Suppressor macrophage treated with lipopolysaccharide for 1 hour (primary cell): ENCODE measurements at regions not wholly inside any gene's neighbourhood (a gene's known extent, or its start where the extent isn't known, plus 50 kb on each side); places are given as distances from the start of the nearest gene placed in this dataset.
A peak's percentile ranks its signal among the peaks of the same experiment; 100 is the strongest.

Experiments used
- DNase-seq, 3 donors: peaks; one replicate each; pipeline ENCODE4 v3.0.0-alpha.2; 2020 to 2022

DNA sequence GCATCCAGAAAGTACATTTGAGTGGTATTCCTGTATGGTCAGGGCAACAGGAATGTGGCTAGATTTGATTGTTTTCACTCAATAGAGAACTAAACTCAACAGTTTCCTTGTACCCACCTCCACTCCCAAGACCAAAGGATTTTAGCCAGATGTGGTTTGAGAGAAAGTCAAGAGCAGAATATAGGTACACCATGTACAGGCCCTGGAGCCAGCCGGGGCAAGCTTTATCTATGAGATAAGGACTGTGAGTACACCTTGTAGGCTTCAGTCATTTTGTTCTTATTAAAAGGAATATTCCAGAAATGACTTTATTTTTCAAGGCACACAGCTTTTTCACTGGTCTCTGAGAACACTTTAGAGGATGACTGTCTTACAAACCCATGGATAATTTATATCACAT is 192.4 kb upstream of the JUN start:
- DNase-seq = no peak

DNA sequence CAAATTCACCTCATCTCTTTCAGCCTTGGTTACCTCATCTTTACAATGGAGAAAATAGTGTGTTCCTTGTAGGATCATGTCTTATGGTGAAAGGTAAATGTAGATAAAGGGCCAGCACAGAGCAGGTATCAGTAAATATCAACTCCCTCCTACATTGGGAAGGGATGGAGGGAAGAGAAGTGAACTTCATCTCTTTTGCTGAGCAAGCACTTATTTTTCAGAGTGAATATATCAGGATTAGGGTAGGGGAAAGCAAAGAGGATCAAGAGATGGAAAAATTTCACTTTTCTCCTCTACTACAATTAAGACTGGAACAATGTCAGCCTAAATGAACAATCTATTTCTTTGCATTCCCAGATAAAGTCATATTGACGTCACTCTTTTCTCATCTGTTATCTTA is 193.8 kb upstream of the JUN start:
- DNase-seq = no peak

DNA sequence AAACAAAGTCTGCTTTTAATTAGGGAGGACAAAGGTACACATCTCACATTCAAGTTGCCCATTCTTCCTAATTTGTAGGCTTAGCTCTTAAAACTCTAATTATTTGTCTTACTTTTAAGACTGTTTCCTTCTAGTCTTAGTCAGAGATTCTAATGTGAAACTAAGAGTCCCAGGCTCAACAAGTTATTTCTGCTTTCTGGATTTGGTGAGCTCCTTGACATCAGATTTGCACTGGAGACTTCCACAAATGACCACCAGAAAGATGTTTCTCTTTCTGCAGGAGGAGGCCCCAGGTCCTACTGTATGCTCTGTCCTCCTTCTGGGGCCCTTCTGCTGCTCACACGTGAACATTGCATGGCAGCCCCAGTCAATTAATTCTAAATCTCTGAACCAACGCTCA is 194.2 kb upstream of the JUN start:
- DNase-seq = peak; percentile 52 to 77 (median 70)

- DNase-seq = peak; percentile 34 to 65 (median 62)
Measured at GRCh38 chr1:58979086-58979485, 195.2 kb upstream of the JUN start.

DNA sequence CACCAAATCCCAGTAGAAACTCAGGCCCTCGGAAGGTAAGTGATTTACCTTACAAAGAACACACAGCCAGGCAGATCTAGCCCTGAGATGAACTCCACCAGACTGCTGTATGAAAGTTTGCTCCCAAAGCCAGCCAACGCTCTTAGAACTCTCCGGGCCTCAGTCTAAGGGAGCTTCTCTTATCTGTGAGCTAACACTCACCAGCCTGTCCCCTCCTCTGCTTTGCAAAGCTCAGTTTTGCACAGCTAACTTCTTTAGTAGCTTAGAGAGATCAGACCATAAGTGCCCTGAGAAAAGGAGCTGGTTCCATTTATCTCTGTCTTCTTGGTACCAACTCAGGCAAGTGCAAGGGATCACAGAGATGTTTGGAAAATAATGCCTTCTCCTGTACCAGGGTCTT is 195.8 kb upstream of the JUN start:
- DNase-seq = no peak

DNA sequence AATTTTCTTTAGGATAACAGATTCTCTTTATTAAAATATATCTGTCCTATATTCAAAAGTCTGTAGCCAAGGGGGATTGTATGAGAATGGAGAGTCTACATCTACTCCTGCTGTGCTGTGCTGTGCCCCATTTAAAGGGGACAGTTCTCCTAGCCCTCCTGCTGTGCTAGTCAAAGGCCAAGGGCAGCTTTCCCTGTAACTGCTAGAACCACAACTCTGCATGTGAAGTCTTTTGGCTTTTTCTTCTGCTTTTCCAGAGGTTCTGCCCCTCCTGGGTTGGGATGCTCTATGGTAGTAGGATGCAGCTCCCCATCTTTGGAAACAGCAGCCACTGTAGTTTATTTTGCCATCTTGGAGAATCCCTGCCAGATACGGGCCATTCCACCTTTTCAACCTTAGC is 197.5 kb upstream of the JUN start:
- DNase-seq = no peak

GRCh38 chr1:58982259-58982998 is 198.6 kb upstream of the JUN start:
- DNase-seq = no peak

- no peak for DNase-seq
Measured at GRCh38 chr1:58983162-58983561, 199.3 kb upstream of the JUN start.

DNA sequence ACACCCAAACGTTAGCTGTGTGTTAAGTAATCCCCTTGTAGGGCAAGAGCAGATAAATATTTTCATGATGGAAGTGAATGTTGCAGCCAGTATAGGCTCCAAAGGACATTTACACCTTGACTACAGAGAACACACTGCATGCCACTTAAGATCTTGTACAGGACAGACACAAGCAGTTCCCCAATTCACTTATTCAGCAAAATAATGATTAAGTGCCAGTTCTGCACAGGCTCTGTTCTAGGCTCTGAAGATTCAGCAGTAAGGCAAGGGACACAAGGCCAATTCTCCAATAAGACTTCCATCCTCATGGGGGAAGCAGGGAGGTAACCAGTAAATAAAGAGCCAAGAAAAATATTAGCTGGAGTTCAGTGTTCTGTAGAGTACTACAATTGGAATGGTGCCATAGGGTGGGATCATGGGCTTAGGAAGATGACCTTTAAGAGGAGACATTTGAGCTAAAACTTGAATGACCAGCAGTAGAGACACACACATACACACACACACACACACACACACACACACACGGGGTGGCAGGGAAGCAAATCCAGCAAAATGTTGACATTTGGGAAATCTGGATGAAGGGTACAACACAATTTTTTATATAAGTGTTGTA is 199.9 kb upstream of the JUN start:
- no peak for DNase-seq

DNA sequence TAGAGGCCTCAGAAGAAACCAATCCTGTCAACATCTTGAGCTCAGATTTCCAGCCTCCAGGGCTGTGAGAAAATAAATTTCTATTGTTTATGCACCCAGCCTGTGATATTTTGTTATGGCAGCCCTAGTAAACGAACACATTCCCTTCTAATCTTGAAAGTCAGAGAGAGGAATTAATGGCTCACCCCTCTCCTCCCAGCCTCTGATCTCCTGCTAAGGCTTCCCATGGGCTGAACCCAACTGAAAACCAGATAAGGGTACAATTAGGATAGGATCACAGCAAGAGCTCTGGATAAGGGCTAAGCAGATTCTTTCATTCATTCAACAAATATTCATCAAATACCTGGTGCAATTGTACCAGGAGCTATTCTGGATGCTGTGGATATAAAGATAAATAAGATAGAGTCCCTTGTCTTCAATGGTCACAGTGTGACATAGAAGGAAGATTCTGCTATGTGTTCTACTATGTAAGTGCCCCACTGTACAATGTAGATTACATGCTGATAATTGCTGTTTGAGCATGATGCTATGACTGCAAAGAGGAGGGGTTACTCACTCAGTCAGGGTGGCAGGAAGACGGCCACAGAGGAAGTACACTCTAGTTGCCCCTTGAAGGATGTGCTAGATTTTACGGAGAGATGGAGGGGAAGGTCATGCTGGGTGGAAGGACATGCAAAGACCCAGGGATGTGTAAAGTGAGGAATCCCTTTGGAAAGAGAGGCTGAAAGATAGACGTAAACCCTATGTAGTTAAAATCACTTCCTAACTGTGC is 203.3 kb upstream of the JUN start:
- no peak for DNase-seq

- no peak for DNase-seq
Measured at GRCh38 chr1:58988752-58989151, 204.9 kb upstream of the JUN start.

DNA sequence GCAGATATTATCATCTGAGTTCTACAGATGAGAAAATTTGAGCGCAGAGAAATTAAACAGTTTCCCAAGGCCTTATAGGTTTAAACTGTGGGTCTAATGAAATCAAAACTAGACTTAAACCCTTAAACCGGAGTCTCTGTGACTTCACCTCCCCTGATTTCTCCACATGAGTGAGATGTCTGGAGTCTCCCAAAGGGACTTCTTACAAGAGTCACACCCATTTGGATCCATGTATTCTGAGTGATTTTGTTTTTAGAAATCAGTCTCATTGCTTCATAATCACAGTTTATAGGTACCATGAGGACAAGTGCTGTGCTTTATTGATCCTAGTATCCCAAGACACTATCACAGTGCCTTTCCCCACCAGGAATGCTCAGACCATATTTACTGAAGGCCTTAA is 206.0 kb upstream of the JUN start:
- DNase-seq = no peak

DNA sequence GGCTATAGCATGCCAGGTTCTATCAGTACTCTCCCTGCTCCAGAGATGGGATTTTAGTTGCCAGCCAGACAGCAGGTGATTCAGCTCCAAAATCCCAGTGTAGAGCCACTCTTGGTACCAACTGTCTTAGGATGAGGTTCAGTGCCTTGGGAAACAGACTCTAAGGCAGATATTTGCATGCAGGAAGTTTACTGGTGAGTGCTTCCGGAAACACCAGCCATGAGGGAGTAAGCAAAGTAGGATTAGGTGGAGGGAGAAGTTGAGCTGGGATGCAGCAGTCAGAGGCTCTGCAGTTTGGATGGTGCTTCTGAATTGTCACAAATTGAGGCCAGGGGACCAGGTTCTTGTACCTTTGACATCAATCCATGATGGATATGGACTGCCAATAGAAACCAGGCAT is 207.5 kb upstream of the JUN start:
- no peak for DNase-seq

DNA sequence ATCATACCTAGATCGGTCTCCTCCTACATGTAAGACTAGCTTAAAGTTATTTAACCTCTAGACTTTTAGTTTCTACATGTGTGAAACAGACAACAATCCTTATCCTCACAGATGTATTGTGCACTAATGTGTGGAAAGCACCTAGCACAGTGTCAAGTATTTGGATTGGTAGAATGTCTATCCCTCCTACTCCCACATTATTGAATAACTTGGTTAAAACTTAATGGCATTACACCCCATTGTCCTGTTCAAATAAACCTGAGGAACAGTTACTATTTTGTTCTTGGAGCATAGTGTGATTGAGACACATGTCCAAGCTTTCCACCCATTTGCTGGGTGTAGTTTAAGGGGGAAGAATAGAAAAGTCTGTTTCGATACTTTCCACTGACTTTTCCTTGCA is 208.8 kb upstream of the JUN start:
- DNase-seq = no peak

GRCh38 chr1:58993403-58993802 is 209.6 kb upstream of the JUN start:
- no peak for DNase-seq

DNA sequence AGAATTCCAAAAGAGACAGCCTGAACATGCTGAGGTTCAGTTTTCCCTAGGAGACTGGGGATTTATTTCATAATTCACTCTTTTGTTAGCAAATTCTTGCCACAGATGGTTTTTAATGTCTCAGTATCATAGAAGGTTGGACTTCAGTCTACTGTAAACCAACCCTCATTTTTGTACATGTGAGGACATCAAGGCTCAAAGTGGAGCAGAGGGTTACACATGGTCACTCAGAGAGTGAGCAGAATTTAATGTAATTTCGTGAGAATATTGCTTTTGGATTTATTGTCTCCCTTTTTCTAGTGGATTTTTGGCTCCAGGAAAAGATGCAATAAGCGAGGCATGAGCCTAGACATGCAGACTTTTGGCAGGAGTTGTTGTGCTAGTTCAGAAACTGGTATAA is 210.8 kb upstream of the JUN start:
- no peak for DNase-seq

GRCh38 chr1:58996341-58997059 is 212.7 kb upstream of the JUN start:
- DNase-seq = no peak

- no peak for DNase-seq
Measured at GRCh38 chr1:58997060-58997411, 213.2 kb upstream of the JUN start.

GRCh38 chr1:58997637-58998036 is 213.8 kb upstream of the JUN start:
- DNase-seq = no peak

DNA sequence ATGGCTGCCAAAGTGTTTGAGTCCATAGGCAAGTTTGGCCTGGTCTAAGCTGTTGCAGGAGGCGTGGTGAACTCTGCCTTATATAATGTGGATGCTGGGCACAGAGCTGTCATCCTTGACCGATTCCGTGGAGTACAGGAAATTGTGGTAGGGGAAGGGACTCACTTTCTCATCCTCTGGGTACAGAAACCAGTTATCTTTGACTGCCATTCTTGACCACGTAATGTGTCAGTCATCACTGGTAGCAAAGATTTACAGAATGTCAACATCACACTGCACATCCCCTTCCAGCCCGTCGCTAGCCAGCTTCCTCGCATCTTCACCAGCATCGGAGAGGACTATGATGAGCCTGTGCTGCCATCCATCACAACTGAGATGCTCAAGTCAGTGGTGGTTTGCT is 215.8 kb upstream of the JUN start:
- peak in 2 of 3 donors; percentile 44 to 47 for DNase-seq

GRCh38 chr1:59004755-59005154 is 220.9 kb upstream of the JUN start:
- DNase-seq = peak; percentile 45 to 65 (median 63)

DNA sequence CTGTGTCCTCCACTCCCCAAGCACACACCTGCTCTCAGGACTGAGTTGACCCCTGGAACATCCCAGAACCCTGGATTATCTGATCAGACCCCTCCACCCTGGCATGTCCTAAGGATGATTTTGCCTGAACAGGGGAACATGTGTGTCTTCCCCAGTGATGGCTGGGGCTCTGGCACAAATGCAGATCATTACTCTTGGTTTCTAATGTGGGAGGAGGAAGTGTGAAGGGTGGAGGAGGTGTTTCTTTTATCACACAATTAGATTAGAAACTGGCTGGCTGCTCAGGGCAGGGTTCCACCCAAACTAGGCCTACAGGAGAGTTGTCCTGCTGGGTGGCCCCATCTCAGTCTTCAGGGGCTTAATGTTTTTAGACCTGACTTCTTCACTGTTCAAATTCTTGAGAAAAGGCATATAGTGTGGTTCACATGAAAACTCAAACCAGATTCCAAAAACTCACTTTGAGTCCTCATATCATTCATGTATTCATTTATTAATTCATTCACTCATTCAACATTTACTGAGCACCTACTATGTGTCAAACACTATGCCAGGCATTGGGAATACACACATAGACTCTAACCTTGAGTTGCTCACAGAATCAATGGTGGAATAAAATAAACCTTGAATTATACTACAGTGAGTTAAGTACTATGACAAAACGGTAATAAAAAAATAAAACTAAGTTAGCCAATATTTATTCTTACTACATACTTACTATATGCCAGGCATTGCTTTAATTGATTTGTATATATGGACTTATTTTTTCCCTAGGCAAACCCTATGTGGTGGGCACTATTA is 221.8 kb upstream of the JUN start:
- DNase-seq = no peak

GRCh38 chr1:59006289-59006658 is 222.4 kb upstream of the JUN start:
- DNase-seq = no peak
